GM19324 (cell line): ENCODE measurements at regions not wholly inside any gene's neighbourhood (a gene's known extent, or its start where the extent isn't known, plus 50 kb on each side); places are given as distances from the start of the nearest gene placed in this dataset.
"Not testable (repeated sequence)": the region's sequence is repeated elsewhere in the genome, so short reads cannot be mapped to it uniquely, and the experiment has no call there.

Experiments used
- ATAC-seq: cut with Tn5 transposase; IDR thresholded peaks from one replicate; pipeline ENCODE4 v1.9.1; 2021; ENCODE audit warnings: mild to moderate bottlenecking, moderate library complexity; ENCODE audit not compliant: unreplicated experiment, low FRiP score

- ATAC-seq, result no peak
Observed at GRCh38 chr13:104522235-104523072, 1456.2 kb upstream of the SLC10A2 start.

DNA sequence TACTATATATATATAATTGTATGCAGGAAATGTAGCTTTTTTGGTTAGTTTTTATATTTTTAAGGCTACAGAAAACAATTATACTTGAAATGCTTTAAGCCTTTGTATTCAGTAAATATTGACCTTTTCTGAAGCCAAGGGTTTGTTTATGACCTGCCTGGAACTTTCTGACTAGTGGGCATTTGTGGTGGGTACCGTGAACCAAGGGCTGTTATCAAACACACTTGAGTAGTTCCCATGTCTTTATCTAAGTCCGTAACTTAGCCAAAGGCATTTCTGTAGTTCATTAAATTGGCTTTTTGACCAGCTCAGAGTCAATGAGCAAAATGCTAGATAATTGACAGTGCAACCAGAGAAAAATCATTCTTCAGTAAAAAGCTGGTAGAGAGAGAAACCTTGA, 1444.2 kb upstream of the SLC10A2 start:
- ATAC-seq, result no peak

- not testable (repeated sequence) for ATAC-seq
Observed at GRCh38 chr13:104493502-104493901, 1427.3 kb upstream of the SLC10A2 start.

DNA sequence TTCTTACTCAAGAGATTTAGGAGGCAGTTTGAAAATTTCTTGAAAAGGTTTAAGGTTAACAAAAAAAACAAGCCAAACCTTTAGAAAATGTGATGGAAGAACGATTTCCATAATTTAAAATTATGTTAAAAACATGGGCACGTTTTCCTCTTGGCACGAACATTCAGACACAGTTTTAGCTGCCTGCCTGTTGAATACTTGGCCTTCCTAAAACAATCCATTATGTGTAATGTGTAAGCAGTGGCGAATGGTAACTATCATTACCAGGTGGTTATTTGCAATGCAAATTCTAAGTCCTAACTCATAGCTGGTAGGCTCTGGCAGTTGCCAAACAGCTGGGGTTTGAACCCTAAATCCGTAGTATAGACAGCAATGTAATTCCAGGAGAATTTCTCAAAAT, 1425.7 kb upstream of the SLC10A2 start:
- no peak for ATAC-seq

GRCh38 chr13:104487006-104487405, 1420.8 kb upstream of the SLC10A2 start:
- ATAC-seq, result no peak

DNA sequence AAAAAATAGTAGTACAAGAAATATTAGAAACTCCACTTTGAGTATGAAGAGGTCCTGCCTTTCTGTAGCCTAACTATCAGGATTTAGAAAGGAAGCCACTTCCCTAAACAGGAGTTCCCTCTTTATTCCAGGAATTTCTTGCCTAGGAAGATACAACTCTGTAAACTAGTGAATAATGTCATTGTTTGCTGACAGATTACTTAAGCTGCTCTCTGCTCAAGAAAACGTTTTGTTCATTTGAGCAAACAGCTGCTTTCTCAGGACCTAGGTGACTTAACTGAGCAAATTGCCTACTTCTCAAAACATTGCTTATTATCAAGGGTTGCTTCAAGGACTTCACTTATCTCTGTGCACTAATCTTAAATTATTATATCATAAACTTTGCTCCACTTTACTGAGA, 1419.4 kb upstream of the SLC10A2 start:
- no peak for ATAC-seq

- ATAC-seq, result no peak
Observed at GRCh38 chr13:104483631-104484030, 1417.4 kb upstream of the SLC10A2 start.

GRCh38 chr13:104477261-104477660, 1411.0 kb upstream of the SLC10A2 start:
- no peak for ATAC-seq

- ATAC-seq, result no peak
Observed at GRCh38 chr13:104473936-104474335, 1407.7 kb upstream of the SLC10A2 start.

DNA sequence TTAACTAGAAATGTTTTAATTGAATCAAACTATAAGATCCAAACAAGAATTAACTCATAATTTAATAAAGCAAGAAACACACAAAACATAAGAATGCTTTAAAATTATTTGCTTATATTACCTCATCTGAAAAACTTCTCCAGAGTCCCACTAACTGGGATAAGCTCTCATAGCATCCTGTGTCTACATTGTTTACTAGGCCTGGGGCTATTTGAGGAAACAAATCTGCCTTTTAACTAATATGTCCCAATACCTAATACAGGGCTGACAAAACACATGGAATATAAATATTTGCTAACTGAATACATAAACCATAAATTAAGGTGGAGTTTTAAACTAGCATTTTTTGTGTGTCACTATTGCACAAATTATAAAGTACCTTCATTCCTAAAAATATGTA, 1399.8 kb upstream of the SLC10A2 start:
- ATAC-seq, result no peak

DNA sequence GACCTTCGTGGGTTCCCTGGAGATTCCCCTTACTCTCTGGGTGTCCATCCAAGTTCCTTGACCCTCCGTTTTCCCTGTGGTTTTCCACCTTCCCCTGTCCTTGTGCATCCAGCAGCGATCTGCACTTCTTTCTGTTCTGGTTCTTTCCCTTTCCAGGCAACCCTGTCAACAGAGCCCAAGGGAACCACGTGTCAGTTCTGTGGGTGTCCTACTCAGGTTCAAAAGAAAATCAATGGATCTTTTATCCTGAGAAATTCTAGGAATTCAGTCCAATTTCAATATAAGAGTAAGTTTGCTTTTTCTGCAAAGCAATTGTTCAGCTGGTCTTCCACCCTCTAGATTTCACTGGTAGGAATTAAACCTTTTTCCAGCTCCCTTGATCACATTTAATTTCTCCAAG, 1394.8 kb upstream of the SLC10A2 start:
- ATAC-seq, result no peak

- no peak for ATAC-seq
Observed at GRCh38 chr13:104460554-104460953, 1394.3 kb upstream of the SLC10A2 start.

GRCh38 chr13:104450006-104450405, 1383.8 kb upstream of the SLC10A2 start:
- no peak for ATAC-seq

GRCh38 chr13:104447348-104447747, 1381.1 kb upstream of the SLC10A2 start:
- no peak for ATAC-seq

DNA sequence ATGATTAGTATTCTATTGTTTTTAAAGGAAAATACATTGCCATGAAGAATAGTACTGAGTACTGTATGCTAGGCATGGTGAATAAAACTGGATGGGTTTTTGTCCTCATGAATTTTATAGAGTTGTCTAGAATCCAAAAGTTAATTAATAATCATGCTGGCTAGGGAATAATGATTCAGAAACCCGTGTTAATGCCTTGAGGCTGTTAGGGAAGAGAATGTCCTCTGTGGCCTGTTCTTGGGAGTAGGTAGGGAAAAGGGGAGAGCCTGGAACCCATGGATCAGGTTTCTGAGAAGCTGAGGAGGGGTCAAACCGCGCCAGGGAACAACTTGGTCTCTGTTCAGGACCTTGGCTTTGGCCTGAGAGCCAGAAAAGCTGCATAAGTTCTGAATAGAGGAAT, 1376.3 kb upstream of the SLC10A2 start:
- ATAC-seq, result no peak

DNA sequence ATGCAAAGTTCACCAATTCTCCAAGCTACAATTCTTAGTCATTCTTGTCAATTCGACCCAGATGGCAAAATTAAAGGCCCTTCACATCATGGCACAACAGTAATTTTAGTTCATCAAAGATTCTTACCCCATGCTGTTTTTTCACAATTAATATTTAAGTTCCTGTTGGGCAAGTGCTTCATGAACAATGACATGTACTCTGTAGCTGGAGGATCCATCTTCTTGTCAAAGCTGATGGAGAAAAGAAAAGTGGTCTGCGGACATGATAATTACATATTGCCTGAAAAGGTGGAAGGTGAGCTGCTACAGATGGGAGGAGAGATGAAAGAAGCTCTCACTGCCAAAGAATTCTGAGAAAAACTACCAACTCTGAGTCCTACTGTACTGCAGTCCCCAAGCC, 1370.3 kb upstream of the SLC10A2 start:
- ATAC-seq, result no peak

GRCh38 chr13:104431895-104432294, 1365.7 kb upstream of the SLC10A2 start:
- ATAC-seq, result no peak

DNA sequence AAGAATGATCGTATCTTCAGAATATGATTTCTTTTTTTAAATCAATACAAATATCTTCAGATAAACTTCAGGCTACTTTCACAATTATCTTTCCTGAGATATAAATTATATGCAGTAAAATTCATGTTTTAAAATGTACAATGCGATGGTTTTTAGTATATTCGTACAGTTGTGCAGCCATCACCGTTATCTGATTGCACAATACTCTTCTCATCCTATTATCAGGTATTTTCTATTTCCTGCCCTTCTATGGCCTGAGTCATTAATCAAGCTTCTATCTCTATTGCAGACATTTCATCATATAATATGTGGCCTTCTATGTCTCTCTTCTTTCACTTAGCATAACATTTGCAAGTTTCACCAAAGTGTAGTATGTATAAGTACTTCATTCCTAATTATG, 1360.2 kb upstream of the SLC10A2 start:
- ATAC-seq, result no peak

DNA sequence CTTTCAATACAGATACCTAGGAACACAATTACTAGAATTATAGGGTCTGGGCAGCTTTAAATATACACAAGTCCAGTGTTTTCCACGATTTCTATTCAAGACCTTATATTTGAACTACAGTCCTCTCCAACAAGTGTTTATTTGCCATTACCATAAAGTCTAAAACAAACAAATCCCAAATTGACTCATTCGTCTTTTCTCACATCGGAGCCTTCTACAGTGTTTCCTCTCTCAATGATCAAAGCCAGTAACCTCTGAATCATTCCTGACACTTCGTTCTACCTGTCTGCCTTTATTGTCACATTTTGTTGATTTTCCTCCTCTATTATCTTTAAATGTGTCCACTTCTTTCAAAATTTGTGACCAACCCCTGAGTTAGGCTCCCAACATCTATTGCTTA, 1356.5 kb upstream of the SLC10A2 start:
- ATAC-seq, result no peak

DNA sequence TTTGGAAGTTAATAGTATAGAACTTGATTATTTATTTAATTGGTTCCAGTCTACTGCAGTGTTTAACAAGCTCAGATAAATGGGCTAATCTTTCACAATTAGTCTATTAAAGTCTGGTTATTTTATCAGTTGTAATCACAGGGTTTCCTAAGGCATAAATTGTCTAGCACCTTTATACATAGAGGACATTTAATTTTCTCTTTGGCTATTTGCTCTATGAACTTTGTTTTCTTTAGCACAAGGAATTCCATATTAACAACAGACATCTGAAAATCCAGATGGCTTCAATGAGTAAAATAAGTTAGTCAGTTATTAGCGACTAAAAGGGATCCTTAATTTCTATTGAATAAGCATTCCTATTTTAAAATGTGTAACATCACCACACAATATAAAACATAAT, 1350.8 kb upstream of the SLC10A2 start:
- no peak for ATAC-seq

DNA sequence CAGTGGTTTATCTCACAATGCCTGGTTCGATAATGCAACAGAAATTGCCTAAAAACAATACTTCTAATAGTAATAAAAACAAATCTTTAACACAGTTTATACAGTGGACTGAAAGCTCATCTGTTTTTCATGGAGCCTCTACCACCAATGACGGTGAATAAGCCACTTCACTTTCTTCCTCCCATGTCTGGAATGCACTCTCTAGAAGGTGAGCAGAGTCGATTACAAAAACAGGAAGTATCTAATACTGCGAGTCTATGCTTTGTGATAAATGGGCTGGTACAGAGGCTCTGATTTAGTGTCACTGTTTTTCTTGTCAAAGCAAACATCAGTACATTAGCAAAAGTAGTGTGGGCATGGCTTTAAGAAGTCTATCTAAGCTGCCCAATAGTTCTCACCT, 1348.6 kb upstream of the SLC10A2 start:
- no peak for ATAC-seq

GRCh38 chr13:104414181-104414580, 1348.0 kb upstream of the SLC10A2 start:
- ATAC-seq, result no peak
